Endothelial cell (in vitro differentiated cells): ENCODE measurements at regions not wholly inside any gene's neighbourhood (a gene's known extent, or its start where the extent isn't known, plus 50 kb on each side); places are given as distances from the start of the nearest gene placed in this dataset.

ENCODE experiments used
- DNase-seq: peaks from one replicate; pipeline ENCODE4 v3.0.0; 2021; ENCODE audit warnings: low spot score
- H3K27ac Mint-ChIP-seq: one replicate; pipeline ENCODE4 v1.8.0; 2021; ENCODE audit warnings: mixed read lengths, inconsistent platforms; ENCODE audit not compliant: unreplicated experiment
- H3K27me3 Mint-ChIP-seq: one replicate; pipeline ENCODE4 v1.8.0; 2021; ENCODE audit warnings: mild to moderate bottlenecking, moderate library complexity, mixed read lengths, inconsistent platforms; ENCODE audit not compliant: unreplicated experiment
- H3K36me3 Mint-ChIP-seq: one replicate; pipeline ENCODE4 v1.8.0; 2021; ENCODE audit warnings: mild to moderate bottlenecking, low read depth, mixed read lengths, inconsistent platforms; ENCODE audit not compliant: unreplicated experiment
- H3K4me1 Mint-ChIP-seq: one replicate; pipeline ENCODE4 v1.8.0; 2021; ENCODE audit warnings: mild to moderate bottlenecking, mixed read lengths, inconsistent platforms; ENCODE audit not compliant: unreplicated experiment
- H3K4me3 Mint-ChIP-seq: one replicate; pipeline ENCODE4 v1.8.0; 2021; ENCODE audit warnings: mild to moderate bottlenecking, mixed read lengths, inconsistent platforms; ENCODE audit not compliant: unreplicated experiment
- H3K9me3 Mint-ChIP-seq: one replicate; pipeline ENCODE4 v1.8.0; 2021; ENCODE audit warnings: mixed read lengths, inconsistent platforms; ENCODE audit not compliant: unreplicated experiment
- TF ChIP-seq, protein P1 (sequence below): fragments of 200-600 bp; sonication (generic); IDR thresholded peaks from one replicate; pipeline ENCODE4 v1.5.0; 2021; ENCODE audit warnings: antibody characterized with exemption; ENCODE audit not compliant: unreplicated experiment

DNA sequence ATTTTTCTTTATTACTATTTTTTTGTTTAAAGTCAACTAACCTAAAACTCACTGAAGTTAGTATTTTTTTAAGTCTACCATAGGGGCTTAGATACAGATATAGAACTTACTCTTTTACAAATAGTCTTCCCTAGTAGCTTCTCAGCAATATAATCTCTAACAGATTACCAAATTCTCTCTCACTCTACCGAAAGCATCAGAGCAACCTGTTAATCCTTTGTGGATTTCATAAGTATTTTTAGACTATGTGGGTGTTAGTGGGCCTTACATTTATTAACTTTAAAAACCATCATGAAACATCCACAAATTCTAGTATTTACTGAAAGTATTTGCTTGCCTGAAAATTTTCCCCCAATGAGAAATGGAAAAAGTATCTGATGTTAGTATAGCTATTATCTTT is 84.6 kb upstream of the TFPI start:
- Mint-ChIP-seq H3K36me3 (no peaks in the 10 kb centered on the region), H3K4me1 (no peaks in the 10 kb centered on the region), H3K27me3 (peaks cover 3% of the 10 kb centered on the region), H3K9me3 (no peaks in the 10 kb centered on the region), H3K27ac (no peak overlapping the region), H3K4me3 (no peak overlapping the region)
- TF ChIP-seq, protein P1, sequence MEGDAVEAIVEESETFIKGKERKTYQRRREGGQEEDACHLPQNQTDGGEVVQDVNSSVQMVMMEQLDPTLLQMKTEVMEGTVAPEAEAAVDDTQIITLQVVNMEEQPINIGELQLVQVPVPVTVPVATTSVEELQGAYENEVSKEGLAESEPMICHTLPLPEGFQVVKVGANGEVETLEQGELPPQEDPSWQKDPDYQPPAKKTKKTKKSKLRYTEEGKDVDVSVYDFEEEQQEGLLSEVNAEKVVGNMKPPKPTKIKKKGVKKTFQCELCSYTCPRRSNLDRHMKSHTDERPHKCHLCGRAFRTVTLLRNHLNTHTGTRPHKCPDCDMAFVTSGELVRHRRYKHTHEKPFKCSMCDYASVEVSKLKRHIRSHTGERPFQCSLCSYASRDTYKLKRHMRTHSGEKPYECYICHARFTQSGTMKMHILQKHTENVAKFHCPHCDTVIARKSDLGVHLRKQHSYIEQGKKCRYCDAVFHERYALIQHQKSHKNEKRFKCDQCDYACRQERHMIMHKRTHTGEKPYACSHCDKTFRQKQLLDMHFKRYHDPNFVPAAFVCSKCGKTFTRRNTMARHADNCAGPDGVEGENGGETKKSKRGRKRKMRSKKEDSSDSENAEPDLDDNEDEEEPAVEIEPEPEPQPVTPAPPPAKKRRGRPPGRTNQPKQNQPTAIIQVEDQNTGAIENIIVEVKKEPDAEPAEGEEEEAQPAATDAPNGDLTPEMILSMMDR = no peak
- DNase-seq = no peak

DNA sequence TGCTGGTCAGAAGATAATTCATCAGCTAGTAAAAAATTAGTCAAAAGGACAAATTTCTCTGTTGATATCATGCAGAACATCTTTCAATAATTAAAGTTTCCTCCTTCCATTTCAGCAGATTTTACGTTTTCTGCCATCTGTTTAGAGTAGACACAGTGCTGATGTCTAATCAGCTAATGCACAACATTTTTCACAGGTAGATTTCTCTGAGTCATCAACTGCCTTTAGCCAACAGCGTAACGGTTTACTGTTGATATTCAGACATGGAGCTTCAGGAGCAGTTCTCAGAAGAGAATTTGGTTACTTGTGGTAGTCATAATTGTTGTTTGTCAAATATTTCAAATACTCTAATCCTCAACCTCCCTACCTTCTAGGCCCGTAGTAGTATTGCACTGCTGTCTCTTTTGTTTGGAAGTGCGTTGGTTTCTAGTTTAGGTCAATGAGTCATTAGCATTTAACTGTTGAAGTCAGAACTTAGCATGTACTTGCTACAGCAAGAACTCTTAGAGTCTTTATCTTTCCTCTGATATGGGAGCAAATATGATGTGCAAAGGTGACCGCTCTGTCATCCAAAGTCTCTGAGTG is 86.8 kb upstream of the TFPI start:
- Mint-ChIP-seq H3K27ac (no peak overlapping the region), H3K9me3 (no peaks in the 10 kb centered on the region)
- TF ChIP-seq, protein P1 = no peak

DNA sequence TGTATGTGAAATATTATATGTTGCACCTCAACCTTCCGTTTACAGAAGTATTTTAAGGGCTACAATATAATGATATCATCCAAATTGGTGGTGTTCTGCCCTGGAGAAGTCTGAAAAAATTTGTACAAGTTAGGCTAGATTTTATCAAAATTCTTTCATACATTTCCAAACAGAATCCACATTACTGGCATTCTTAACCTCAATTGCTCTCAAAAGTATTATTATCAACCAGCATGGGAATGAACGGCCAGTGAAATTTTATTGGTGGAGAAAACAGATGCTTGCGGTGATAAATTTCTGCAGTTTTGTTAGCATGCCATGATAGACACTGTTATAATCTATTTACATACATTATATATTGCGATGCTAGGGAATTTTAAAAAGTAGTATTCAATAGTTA is 88.3 kb upstream of the TFPI start:
- peaks cover 1% of the 10 kb centered on the region for H3K27me3 Mint-ChIP-seq
- TF ChIP-seq, protein P1 = no peak
- no peak overlapping the region for H3K27ac Mint-ChIP-seq
- no peak overlapping the region for H3K4me3 Mint-ChIP-seq
- no peaks in the 10 kb centered on the region for H3K4me1 Mint-ChIP-seq
- no peaks in the 10 kb centered on the region for H3K36me3 Mint-ChIP-seq
- DNase-seq = no peak
- H3K9me3 Mint-ChIP-seq = no peaks in the 10 kb centered on the region

More for the DNA sequence above, 86.8 kb upstream of the TFPI start:
- Mint-ChIP-seq H3K36me3 (no peaks in the 10 kb centered on the region), H3K4me3 (no peak overlapping the region), H3K27me3 (peaks cover 1% of the 10 kb centered on the region), H3K4me1 (no peaks in the 10 kb centered on the region)
- no peak for DNase-seq

DNA sequence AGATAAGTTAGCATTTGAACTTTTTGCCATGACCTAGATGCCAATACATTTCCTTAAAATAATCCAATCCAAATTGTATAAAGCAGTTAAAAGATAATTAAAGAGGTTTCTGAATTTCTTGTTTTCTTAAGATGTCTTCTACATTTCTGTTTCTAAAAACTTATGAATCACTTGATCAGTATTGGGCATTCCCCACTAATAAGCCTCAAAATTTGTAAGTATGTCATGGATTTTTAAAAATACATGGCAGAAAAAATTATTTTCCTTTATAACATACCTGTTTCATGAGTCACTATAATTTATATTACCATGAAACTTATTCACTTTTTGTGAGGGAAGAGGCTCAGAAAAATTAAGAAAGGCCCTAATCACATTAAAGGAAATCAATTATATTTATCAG is 90.3 kb upstream of the TFPI start:
- no peak for DNase-seq
- no peaks in the 10 kb centered on the region for H3K27me3 Mint-ChIP-seq
- TF ChIP-seq, protein P1 = no peak
- no peak overlapping the region for H3K4me3 Mint-ChIP-seq
- H3K9me3 Mint-ChIP-seq = no peaks in the 10 kb centered on the region
- H3K4me1 Mint-ChIP-seq = no peaks in the 10 kb centered on the region
- H3K36me3 Mint-ChIP-seq = no peaks in the 10 kb centered on the region
- no peak overlapping the region for H3K27ac Mint-ChIP-seq

DNA sequence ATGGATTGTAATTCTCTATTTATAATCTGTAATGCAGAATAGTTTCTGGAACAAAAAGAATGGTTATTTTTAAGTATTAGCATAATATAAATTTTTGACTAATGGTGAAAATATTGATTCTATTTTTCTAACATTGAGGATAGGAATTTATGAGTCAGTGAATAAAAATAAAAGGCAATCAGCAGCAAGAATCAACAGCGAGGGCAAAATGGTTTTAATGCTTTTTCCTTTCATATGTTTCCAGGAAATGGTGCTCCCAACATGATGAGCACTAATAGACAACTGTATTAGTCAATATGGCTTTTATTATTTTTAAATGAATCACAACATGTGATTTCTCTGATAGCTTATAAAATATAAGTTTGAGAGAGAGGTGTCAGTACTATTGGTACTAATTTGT is 90.7 kb upstream of the TFPI start:
- Mint-ChIP-seq H3K36me3 (no peaks in the 10 kb centered on the region), H3K9me3 (no peaks in the 10 kb centered on the region), H3K27me3 (no peaks in the 10 kb centered on the region), H3K4me1 (no peaks in the 10 kb centered on the region), H3K4me3 (no peak overlapping the region), H3K27ac (no peak overlapping the region)
- DNase-seq = no peak
- TF ChIP-seq, protein P1 = no peak
